Stimulated activated CD4-positive, alpha-beta T cell treated with anti-CD3 and anti-CD28 coated beads, Interleukin-12 subunit alpha, Interleukin-12 subunit beta, amount 100 ng/mL, for 4 hours (primary cell): ENCODE measurements at regions not wholly inside any gene's neighbourhood (a gene's known extent, or its start where the extent isn't known, plus 50 kb on each side); places are given as distances from the start of the nearest gene placed in this dataset.

ENCODE experiments used
- DNase-seq: peaks from one replicate; pipeline ENCODE4 v3.0.0-alpha.2; 2020

DNA sequence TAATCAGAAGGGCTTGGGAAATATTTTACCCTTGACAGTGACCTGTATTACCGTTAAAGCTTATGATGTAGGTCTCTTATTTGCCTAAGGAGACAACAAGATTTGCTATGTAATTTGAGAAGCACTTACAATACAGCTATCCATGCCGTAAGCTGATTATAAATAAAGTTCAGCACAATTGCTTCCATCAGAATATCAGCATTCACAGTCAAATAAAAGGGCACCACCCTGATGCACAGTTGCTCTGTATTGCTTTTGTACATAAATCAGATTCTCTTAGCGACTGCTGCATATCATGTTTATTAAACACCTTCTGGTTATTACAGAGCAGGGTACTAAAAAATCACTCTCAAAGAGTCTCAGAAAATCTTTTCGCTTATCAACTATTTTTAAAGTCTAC, 67.3 kb upstream of the VRK1 start:
- no peak for DNase-seq

DNA sequence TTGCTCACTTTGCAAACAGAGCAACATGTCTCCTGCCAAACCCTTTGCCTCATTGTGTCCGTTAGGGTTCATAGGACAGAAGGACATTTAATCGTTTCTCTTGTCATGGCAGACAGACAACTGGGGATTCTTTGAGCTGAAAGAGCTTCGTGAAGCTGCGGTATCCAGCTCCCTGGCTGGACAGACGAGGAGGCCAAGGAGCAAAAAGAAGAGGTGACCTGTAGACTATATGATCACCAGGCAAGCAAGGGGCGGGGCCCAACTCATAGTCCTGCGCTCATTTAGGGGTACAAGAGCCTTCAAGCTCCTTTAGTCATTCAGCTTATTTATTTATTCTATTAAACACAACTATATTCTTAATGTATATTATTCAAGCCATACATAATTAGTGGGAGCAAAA, 66.8 kb upstream of the VRK1 start:
- DNase-seq: no peak

DNA sequence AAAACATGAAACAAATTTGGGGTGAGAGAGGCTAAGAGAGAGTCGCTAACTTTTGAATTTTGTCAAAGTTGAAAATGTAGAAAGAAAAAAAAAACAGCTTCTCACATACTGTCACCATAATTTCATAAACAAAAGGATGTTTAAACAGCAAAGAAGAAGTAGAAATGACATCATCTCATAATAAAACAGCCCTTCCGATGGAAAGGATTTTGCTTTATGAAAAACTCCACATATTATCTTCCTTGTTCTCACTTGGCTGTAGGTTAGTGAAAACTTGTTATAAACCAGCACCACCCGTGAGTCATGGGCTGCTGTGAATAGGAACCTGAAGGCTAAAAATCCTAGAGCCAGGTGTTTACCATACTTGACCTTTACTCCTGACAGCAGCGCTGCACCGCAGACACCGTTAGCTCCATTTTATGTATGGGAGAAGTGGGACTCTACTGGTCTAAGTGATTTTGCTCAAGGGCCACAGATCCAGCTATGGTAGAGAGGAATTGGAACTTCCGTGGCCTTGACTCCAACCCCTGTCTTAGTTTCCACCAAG, 63.0 kb upstream of the VRK1 start:
- no peak for DNase-seq

DNA sequence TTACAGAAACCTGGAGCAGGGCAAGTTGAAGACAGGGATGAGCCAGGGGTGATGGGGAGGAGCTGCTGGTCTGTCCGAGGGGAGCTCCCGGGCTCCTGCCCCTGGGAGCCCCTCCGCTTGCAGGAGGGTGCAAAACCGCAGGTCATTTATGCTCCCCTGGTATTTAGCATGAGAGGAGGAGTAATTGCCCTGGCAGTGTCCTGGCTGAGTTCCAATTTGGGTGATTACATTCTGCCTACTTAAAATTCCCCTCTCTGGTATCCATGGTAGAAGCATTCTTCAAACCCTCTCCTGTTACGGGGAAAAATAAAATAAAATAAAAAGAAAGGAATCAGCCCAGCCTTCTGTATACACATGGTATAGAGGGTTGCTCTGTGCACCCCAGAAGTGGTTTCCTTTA, 61.7 kb upstream of the VRK1 start:
- DNase-seq: no peak

DNA sequence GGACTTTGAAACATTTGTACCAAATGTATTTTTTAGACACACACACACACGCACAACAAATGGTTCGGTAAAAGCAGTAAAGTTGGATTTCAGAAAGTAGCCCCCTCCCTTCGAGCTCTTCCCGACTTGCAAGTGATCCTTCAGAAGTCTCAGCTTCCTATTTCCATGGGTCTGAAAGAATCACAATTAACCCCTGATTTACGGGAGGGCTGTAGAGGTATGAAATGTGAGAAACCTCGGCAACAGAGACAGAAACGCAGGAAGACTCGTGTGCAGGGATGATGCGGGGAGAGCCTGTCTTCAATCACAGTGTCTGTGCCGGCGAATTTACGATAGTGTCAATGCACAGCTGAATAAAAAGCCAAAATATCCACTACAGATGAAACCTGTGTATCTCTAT, 60.7 kb upstream of the VRK1 start:
- DNase-seq: no peak

DNA sequence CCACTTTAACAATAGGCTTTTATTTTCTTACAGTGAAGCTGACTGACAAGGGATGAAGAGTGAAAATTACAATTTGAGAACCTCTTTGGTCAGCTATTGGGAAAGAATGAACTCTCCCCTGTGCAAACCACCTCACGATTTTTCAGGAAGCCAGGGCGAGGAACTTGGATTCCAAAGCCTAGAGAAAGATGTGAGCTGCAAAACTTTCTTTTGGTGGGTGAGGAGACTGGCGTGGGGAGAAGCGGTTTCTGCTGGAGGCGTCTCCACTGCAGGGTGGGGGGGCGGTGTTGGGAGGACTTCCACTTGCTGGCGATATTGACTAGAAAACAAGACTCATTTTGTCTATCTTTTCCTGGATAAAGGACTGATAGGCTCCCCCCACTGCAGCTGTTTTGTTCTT, 59.3 kb upstream of the VRK1 start:
- DNase-seq: no peak

DNA sequence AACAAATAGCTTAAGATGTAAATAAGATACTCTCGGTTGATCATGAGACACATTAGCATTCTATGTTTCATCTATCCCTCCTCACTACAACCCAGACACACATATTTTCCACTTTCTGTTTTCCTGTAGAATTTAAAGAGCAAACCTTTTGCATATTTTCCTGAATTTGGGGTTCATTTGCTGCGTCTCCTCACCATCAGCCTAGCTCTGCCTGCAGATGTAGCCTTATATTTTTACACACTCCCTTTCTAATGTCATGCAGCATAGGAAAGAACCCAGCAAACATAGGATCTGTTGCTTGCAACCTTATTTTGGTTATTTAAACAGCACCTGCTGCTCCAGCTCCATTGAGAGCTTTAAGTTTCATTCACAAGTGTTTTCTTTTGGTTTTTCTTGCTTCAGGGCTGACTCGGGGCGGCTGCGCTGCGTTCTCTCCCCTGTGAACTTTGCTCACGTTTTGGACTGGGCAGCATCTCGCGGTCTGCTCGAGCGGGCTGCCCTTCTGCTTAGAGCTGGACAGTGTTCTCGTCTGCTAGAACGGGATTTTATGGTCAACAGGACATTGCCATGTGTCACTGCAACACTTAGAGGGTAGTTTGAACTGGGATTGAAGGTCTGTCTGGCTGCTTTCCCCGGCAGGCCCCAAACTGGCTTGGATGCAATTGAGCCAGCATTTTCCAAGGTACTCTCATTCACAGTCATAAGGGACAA, 57.8 kb upstream of the VRK1 start:
- DNase-seq: no peak

DNA sequence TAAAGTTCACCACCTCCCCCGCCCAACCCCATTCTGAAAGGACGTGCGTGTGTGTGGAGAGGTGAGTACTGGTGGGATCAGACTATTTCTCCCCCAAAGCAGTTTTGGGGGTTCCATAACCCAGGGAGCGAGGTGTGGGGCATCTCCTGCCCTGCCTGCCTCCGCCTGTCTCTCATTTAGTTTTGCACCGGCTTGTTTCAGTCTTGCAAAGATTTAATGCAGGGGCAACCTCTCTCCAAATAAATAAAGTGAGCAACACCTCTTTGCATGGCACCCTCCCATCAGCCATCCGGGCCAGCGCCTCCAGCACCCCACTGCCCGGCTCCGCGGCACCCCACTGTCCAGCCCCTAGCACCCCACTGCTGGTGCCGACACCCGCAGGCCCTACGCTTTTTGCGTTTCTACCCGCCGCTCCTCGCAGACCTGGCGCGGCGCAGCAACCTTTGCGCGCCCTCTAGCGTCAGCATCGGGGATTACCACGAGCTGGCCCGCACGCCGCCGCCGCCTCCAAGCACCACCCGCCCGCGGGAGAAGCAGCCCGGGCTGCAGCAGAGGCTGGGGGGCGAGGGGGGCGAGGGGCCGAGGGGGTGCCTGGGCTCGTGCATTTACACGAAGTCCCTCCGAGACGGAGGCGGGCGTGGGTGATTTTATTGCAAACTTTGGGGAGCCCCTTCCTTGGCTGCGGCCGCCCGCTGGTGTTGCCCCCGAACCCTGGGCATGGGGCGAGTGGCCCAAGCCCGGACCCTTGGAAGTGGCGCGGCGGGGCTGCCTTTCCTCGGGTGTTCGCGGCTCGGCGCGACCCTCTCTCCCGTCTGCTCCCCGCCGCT, 55.8 kb upstream of the VRK1 start:
- peak; percentile 74 for DNase-seq

DNA sequence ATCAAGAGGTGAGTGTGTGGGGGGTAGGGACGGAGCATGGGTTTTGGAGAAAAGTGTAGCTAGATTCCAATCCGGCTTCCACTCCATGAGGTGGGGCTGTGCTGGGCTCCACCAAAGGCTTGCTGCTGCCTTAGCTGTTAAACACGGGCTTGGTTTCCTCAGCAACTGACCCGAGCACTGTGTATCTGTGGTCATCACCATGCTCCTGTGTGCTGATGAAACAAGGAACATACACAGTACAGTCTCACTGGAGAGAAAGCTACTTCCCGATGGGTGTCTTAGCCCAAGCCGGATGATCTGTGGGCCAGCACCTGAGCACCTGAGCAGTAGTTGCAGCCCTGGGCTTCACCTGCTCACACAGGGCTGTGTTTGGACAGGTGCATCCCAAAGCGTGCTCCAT, 52.9 kb upstream of the VRK1 start:
- DNase-seq: no peak

DNA sequence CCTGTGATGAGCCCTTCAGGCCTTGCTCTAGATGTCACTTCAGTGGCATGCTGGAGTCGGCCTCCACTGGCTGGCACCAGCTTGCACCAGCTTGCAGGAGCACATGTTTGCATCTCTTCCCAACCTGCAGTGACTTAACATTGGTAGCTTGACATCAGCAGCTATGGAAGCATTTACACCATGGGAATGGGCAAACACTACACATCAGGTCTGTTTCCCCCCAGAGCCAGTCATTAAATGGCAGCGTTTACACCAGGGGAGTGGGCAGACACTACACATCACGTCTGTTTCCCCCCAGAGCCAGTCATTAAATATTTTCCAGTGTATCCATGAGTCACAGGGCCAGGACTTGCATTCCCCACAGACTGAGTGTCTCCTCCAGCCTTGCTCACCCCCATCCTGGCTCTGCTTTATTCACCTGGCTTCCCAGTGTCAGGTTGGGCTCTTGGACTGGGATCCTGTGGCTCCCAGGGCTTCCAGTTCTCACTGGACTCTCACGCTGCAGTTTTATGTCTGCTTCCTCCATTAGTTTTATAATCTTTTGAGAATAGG, 51.6 kb upstream of the VRK1 start:
- DNase-seq: no peak

DNA sequence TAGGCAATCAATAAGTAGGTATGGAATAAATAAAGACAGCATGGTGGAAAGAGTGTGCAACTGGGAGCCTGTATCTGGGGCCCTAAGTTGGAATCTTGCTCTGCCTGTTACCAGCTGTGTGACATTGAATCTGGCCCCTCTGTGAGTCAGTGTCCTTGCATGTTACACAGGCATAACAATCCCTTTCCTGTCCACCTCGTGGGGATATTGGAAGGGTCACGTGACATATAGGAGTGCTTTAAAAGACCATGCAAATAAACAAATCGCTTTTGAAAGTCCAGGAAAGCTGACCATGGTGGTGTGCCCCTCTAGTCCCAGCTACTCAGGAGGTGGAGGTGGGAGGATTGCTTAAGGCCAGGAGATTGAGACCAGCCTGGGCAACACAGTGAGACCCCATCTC, 51.1 kb upstream of the VRK1 start:
- DNase-seq: no peak

DNA sequence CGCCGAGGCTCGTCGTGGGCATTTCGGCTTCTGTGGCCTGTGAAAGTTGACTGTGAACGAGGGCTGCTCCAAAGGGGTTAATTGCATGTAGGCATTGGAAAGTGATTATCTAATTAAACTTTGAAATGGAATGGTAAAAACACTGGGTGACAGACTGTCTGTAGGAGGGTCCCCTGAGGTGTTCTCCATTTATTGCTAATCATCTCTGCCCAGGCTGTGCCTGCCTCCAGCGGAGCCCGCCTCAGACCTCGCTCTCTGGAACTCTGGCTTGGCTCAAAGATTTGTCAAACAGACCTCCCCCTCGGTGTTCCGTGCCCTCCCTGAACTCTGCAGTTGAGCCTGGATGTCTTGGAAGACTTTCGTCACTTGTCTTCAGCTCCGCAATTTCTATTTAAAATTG, 50.2 kb upstream of the VRK1 start:
- no peak for DNase-seq
